Activated CD4-positive, alpha-beta T cell treated with anti-CD3 and anti-CD28 coated beads, Interleukin-10, Interleukin-2, amounts not matched to agents 100 ng/mL and 50 ng/mL, durations not matched to agents 16 hours and 8 hours (primary cell): ENCODE measurements at regions not wholly inside any gene's neighbourhood (a gene's known extent, or its start where the extent isn't known, plus 50 kb on each side); places are given as distances from the start of the nearest gene placed in this dataset.
"Not testable (repeated sequence)": the region's sequence is repeated elsewhere in the genome, so short reads cannot be mapped to it uniquely, and the experiment has no call there.

ENCODE experiments used
- DNase-seq: peaks from one replicate; pipeline ENCODE4 v3.0.0-alpha.2; 2020

- DNase-seq = peak; percentile 87
Observed at GRCh38 chr6:137657351-137657911, 163.2 kb upstream of the OLIG3 start.

GRCh38 chr6:137658287-137658686 lies 164.1 kb upstream of the OLIG3 start:
- DNase-seq = no peak

- no peak for DNase-seq
Observed at GRCh38 chr6:137659871-137660270, 165.7 kb upstream of the OLIG3 start.

GRCh38 chr6:137660296-137660731 lies 166.1 kb upstream of the OLIG3 start:
- DNase-seq = no peak

GRCh38 chr6:137661601-137662000 lies 167.4 kb upstream of the OLIG3 start:
- DNase-seq = peak; percentile 40

GRCh38 chr6:137664183-137664582 lies 170.0 kb upstream of the OLIG3 start:
- DNase-seq = no peak

- no peak for DNase-seq
Observed at GRCh38 chr6:137665342-137665934, 171.2 kb upstream of the OLIG3 start.

GRCh38 chr6:137666202-137666774 lies 172.1 kb upstream of the OLIG3 start:
- no peak for DNase-seq

- no peak for DNase-seq
Observed at GRCh38 chr6:137673603-137674002, 179.4 kb upstream of the OLIG3 start.

GRCh38 chr6:137676888-137677287 lies 182.7 kb upstream of the OLIG3 start:
- peak; percentile 45 for DNase-seq

- DNase-seq = no peak
Observed at GRCh38 chr6:137677709-137678108, 183.5 kb upstream of the OLIG3 start.

GRCh38 chr6:137678451-137678850 lies 184.3 kb upstream of the OLIG3 start:
- DNase-seq = peak; percentile 77

GRCh38 chr6:137680705-137681346 lies 186.2 kb upstream of the TNFAIP3 start:
- peak; percentile 84 for DNase-seq

GRCh38 chr6:137681445-137682009 lies 185.5 kb upstream of the TNFAIP3 start:
- DNase-seq = no peak

- DNase-seq = not testable (repeated sequence)
Observed at GRCh38 chr6:137682658-137683057, 184.4 kb upstream of the TNFAIP3 start.

- DNase-seq = no peak
Observed at GRCh38 chr6:137683916-137684315, 183.1 kb upstream of the TNFAIP3 start.

GRCh38 chr6:137685798-137686375 lies 181.2 kb upstream of the TNFAIP3 start:
- no peak for DNase-seq

- DNase-seq = no peak
Observed at GRCh38 chr6:137687818-137688217, 179.2 kb upstream of the TNFAIP3 start.

- no peak for DNase-seq
Observed at GRCh38 chr6:137688230-137688971, 178.7 kb upstream of the TNFAIP3 start.

- no peak for DNase-seq
Observed at GRCh38 chr6:137689377-137689776, 177.7 kb upstream of the TNFAIP3 start.

GRCh38 chr6:137690034-137690433 lies 177.0 kb upstream of the TNFAIP3 start:
- DNase-seq = no peak

GRCh38 chr6:137690721-137691120 lies 176.3 kb upstream of the TNFAIP3 start:
- no peak for DNase-seq

- DNase-seq = no peak
Observed at GRCh38 chr6:137692308-137692707, 174.8 kb upstream of the TNFAIP3 start.
